ENCODE measurements at regions not wholly inside any gene's neighbourhood (a gene's known extent, or its start where the extent isn't known, plus 50 kb on each side); places are given as distances from the start of the nearest gene placed in this dataset.

- TF ChIP-seq SPI1 (IDR thresholded peaks at IDR 0.05; ENCODE audit: low read depth, low read length) (no peak), TAF1 (IDR thresholded peaks at IDR 0.05; ENCODE audit: low read depth, low read length) (no peak), POLR2AphosphoS5 (IDR thresholded peaks at IDR 0.05; ENCODE audit: low read depth, low read length) (no peak), POLR2A (IDR thresholded peaks at IDR 0.05; ENCODE audit: low read depth, low read length) (no peak)
Measured at GRCh38 chr11:129720994-129721393, 94.7 kb upstream of the TMEM45B start.
